ENCODE measurements at regions not wholly inside any gene's neighbourhood (a gene's known extent, or its start where the extent isn't known, plus 50 kb on each side); places are given as distances from the start of the nearest gene placed in this dataset.

- in situ Hi-C loops (cut with HindIII; ENCODE audit: low pct_ligation_motif_present, low pct_unique_long_range_greater_than_20kb, low sequenced_read_pairs), result no loop called here
- no peak for DNase-seq
Measured at GRCh38 chr9:88801214-88801796, 190.0 kb upstream of the S1PR3 start.

- no peak for DNase-seq
- in situ Hi-C loops (cut with HindIII; ENCODE audit: low pct_ligation_motif_present, low pct_unique_long_range_greater_than_20kb, low sequenced_read_pairs), result no loop called here
Measured at GRCh38 chr9:88802533-88802932, 188.7 kb upstream of the S1PR3 start.

- DNase-seq, result no peak
- in situ Hi-C loops (cut with HindIII; ENCODE audit: low pct_ligation_motif_present, low pct_unique_long_range_greater_than_20kb, low sequenced_read_pairs), result no loop called here
Measured at GRCh38 chr9:88803546-88804253, 187.6 kb upstream of the S1PR3 start.

- no peak for DNase-seq
- in situ Hi-C loops (cut with HindIII; ENCODE audit: low pct_ligation_motif_present, low pct_unique_long_range_greater_than_20kb, low sequenced_read_pairs), result no loop called here
Measured at GRCh38 chr9:88804254-88804596, 187.0 kb upstream of the S1PR3 start.

GRCh38 chr9:88805217-88805943 lies 185.9 kb upstream of the S1PR3 start:
- in situ Hi-C loops (cut with HindIII; ENCODE audit: low pct_ligation_motif_present, low pct_unique_long_range_greater_than_20kb, low sequenced_read_pairs), result no loop called here
- no peak for DNase-seq

GRCh38 chr9:88807426-88807825 lies 183.8 kb upstream of the S1PR3 start:
- in situ Hi-C loops (cut with HindIII; ENCODE audit: low pct_ligation_motif_present, low pct_unique_long_range_greater_than_20kb, low sequenced_read_pairs), result no loop called here
- no peak for DNase-seq

GRCh38 chr9:88808019-88808656 lies 183.1 kb upstream of the S1PR3 start:
- DNase-seq, result no peak

GRCh38 chr9:88808761-88809354 lies 182.4 kb upstream of the S1PR3 start:
- DNase-seq, result no peak
- in situ Hi-C loops (cut with HindIII; ENCODE audit: low pct_ligation_motif_present, low pct_unique_long_range_greater_than_20kb, low sequenced_read_pairs), result no loop called here

More at GRCh38 chr9:88808019-88808656, 183.1 kb upstream of the S1PR3 start:
- in situ Hi-C loops (cut with HindIII; ENCODE audit: low pct_ligation_motif_present, low pct_unique_long_range_greater_than_20kb, low sequenced_read_pairs), result no loop called here

GRCh38 chr9:88809355-88810161 lies 181.7 kb upstream of the S1PR3 start:
- in situ Hi-C loops (cut with HindIII; ENCODE audit: low pct_ligation_motif_present, low pct_unique_long_range_greater_than_20kb, low sequenced_read_pairs), result no loop called here
- no peak for DNase-seq

GRCh38 chr9:88810826-88811225 lies 180.4 kb upstream of the S1PR3 start:
- no peak for DNase-seq
- in situ Hi-C loops (cut with HindIII; ENCODE audit: low pct_ligation_motif_present, low pct_unique_long_range_greater_than_20kb, low sequenced_read_pairs), result no loop called here

GRCh38 chr9:88811511-88811910 lies 179.8 kb upstream of the S1PR3 start:
- no peak for DNase-seq

GRCh38 chr9:88812938-88813637 lies 178.2 kb upstream of the S1PR3 start:
- DNase-seq, result no peak
- in situ Hi-C loops (cut with HindIII; ENCODE audit: low pct_ligation_motif_present, low pct_unique_long_range_greater_than_20kb, low sequenced_read_pairs), result no loop called here

More at GRCh38 chr9:88811511-88811910, 179.8 kb upstream of the S1PR3 start:
- in situ Hi-C loops (cut with HindIII; ENCODE audit: low pct_ligation_motif_present, low pct_unique_long_range_greater_than_20kb, low sequenced_read_pairs), result no loop called here

GRCh38 chr9:88813638-88814209 lies 177.5 kb upstream of the S1PR3 start:
- DNase-seq, result no peak
- in situ Hi-C loops (cut with HindIII; ENCODE audit: low pct_ligation_motif_present, low pct_unique_long_range_greater_than_20kb, low sequenced_read_pairs), result no loop called here

- in situ Hi-C loops (cut with HindIII; ENCODE audit: low pct_ligation_motif_present, low pct_unique_long_range_greater_than_20kb, low sequenced_read_pairs), result no loop called here
- DNase-seq, result no peak
Measured at GRCh38 chr9:88814577-88814976, 176.7 kb upstream of the S1PR3 start.

- in situ Hi-C loops (cut with HindIII; ENCODE audit: low pct_ligation_motif_present, low pct_unique_long_range_greater_than_20kb, low sequenced_read_pairs), result no loop called here
- no peak for DNase-seq
Measured at GRCh38 chr9:88816141-88816540, 175.1 kb upstream of the S1PR3 start.

- DNase-seq, result no peak
- in situ Hi-C loops (cut with HindIII; ENCODE audit: low pct_ligation_motif_present, low pct_unique_long_range_greater_than_20kb, low sequenced_read_pairs), result no loop called here
Measured at GRCh38 chr9:88816591-88816990, 174.7 kb upstream of the S1PR3 start.

GRCh38 chr9:88817628-88818027 lies 173.6 kb upstream of the S1PR3 start:
- in situ Hi-C loops (cut with HindIII; ENCODE audit: low pct_ligation_motif_present, low pct_unique_long_range_greater_than_20kb, low sequenced_read_pairs), result no loop called here
- no peak for DNase-seq

Data from ACHN (cell line).